Loucy (cell line): ENCODE measurements at regions not wholly inside any gene's neighbourhood (a gene's known extent, or its start where the extent isn't known, plus 50 kb on each side); places are given as distances from the start of the nearest gene placed in this dataset.

ENCODE experiments used
- H2AFZ ChIP-seq: fragments of 200-600 bp; sonication (generic); 2 replicates; pipeline ENCODE4 v1.6.0; 2016; ENCODE audit warnings: antibody characterized with exemption, mild to moderate bottlenecking, low read length, moderate library complexity
- H3F3A ChIP-seq: fragments of 200-600 bp; 2 replicates; pipeline ENCODE4 v1.6.0; 2016; ENCODE audit warnings: antibody characterized with exemption, low read depth, mild to moderate bottlenecking
- H3K27me3 ChIP-seq: fragments of 200-600 bp; sonication (generic); 2 replicates; pipeline ENCODE4 v1.6.1; 2014; ENCODE audit warnings: low read length, mild to moderate bottlenecking; ENCODE audit not compliant: insufficient read depth, poor library complexity, severe bottlenecking
- H3K36me3 ChIP-seq: fragments of 200-600 bp; sonication (generic); 2 replicates; pipeline ENCODE4 v1.6.1; 2016; ENCODE audit warnings: low read length; ENCODE audit not compliant: insufficient read depth
- H3K4me1 ChIP-seq: fragments of 200-600 bp; sonication (generic); 2 replicates; pipeline ENCODE4 v1.5.1; 2014; ENCODE audit warnings: low read length, mild to moderate bottlenecking; ENCODE audit not compliant: insufficient read depth, poor library complexity, severe bottlenecking
- H3K4me2 ChIP-seq: fragments of 200-600 bp; sonication (generic); 2 replicates; pipeline ENCODE4 v1.6.0; 2014; ENCODE audit warnings: antibody characterized with exemption, low read length, low read depth, mild to moderate bottlenecking; ENCODE audit not compliant: poor library complexity, severe bottlenecking
- H3K4me3 ChIP-seq: fragments of 200-600 bp; sonication (generic); 2 replicates; pipeline ENCODE4 v1.5.1; 2014; ENCODE audit warnings: low read length, mild to moderate bottlenecking, mixed read lengths; ENCODE audit not compliant: poor library complexity, severe bottlenecking
- H3K79me2 ChIP-seq: fragments of 200-600 bp; sonication (generic); 2 replicates; pipeline ENCODE4 v1.6.1; 2014; ENCODE audit warnings: low read length; ENCODE audit not compliant: insufficient read depth
- H3K9ac ChIP-seq: fragments of 200-600 bp; sonication (generic); 2 replicates; pipeline ENCODE4 v1.6.0; 2014; ENCODE audit warnings: mild to moderate bottlenecking, low read depth, low read length, moderate library complexity; ENCODE audit not compliant: poor library complexity, severe bottlenecking
- H3K9me2 ChIP-seq: fragments of 200-600 bp; sonication (generic); replicated peaks from 2 replicates; pipeline ENCODE4 v1.6.1; 2016; ENCODE audit warnings: low read depth, low read length, mixed read lengths
- H3K9me3 ChIP-seq: fragments of 200-600 bp; sonication (generic); 2 replicates; pipeline ENCODE4 v1.6.1; 2014; ENCODE audit warnings: mild to moderate bottlenecking, antibody characterized with exemption, low read length, low read depth; ENCODE audit not compliant: insufficient read depth
- H4K20me1 ChIP-seq: fragments of 200-600 bp; sonication (generic); 2 replicates; pipeline ENCODE4 v1.6.0; 2014; ENCODE audit warnings: antibody characterized with exemption, low read length, mild to moderate bottlenecking; ENCODE audit not compliant: insufficient read depth, poor library complexity, severe bottlenecking
- CTCF ChIP-seq: fragments of 200-600 bp; sonication (generic); conservative IDR thresholded peaks from 2 replicates; pipeline ENCODE4 v1.5.1; 2014; ENCODE audit warnings: mild to moderate bottlenecking, antibody characterized with exemption, low read length
- EZH2phosphoT487 ChIP-seq: fragments of 200-600 bp; IDR thresholded peaks from 2 replicates; pipeline ENCODE4 v1.6.1; 2018; ENCODE audit warnings: antibody characterized with exemption, mild to moderate bottlenecking, moderate library complexity, borderline replicate concordance

GRCh38 chr22:22787151-22787550, 100.5 kb upstream of the IGLL5 start:
- Histone ChIP-seq H3K4me3 (no peak overlapping the region), H3K4me2 (no peak overlapping the region), H3K9ac (no peak overlapping the region), H3K79me2 (no peaks in the 10 kb centered on the region), H3K9me2 (no peaks in the 10 kb centered on the region), H3K36me3 (no peaks in the 10 kb centered on the region), H3K4me1 (no peaks in the 10 kb centered on the region), H3K9me3 (no peaks in the 10 kb centered on the region), H2AFZ (no peak overlapping the region), H3K27me3 (no peaks in the 10 kb centered on the region), H3F3A (no peaks in the 10 kb centered on the region), H4K20me1 (no peaks in the 10 kb centered on the region)
- TF ChIP-seq EZH2phosphoT487 (no peak), CTCF (no peak)

GRCh38 chr22:22787786-22788459, 99.7 kb upstream of the IGLL5 start:
- Histone ChIP-seq H2AFZ (no peak overlapping the region), H3F3A (no peaks in the 10 kb centered on the region), H3K9me2 (no peaks in the 10 kb centered on the region), H3K27me3 (no peaks in the 10 kb centered on the region), H3K4me2 (no peak overlapping the region), H3K9me3 (no peaks in the 10 kb centered on the region), H4K20me1 (no peaks in the 10 kb centered on the region), H3K9ac (no peak overlapping the region), H3K36me3 (no peaks in the 10 kb centered on the region), H3K4me1 (no peaks in the 10 kb centered on the region), H3K79me2 (no peaks in the 10 kb centered on the region), H3K4me3 (no peak overlapping the region)
- peak; percentile 95 for TF ChIP-seq CTCF
- no peak for TF ChIP-seq EZH2phosphoT487

- no peaks in the 10 kb centered on the region for H3K9me2 ChIP-seq
- no peak overlapping the region for H3K4me3 ChIP-seq
- H3K9me3 ChIP-seq = no peaks in the 10 kb centered on the region
- no peak overlapping the region for H3K4me2 ChIP-seq
- TF ChIP-seq CTCF (no peak), EZH2phosphoT487 (no peak)
- no peaks in the 10 kb centered on the region for H4K20me1 ChIP-seq
- H3K9ac ChIP-seq = no peak overlapping the region
- H2AFZ ChIP-seq = no peak overlapping the region
- no peaks in the 10 kb centered on the region for H3K79me2 ChIP-seq
- H3K4me1 ChIP-seq = no peaks in the 10 kb centered on the region
- H3K27me3 ChIP-seq = no peaks in the 10 kb centered on the region
- H3K36me3 ChIP-seq = no peaks in the 10 kb centered on the region
- no peaks in the 10 kb centered on the region for H3F3A ChIP-seq
Measured at GRCh38 chr22:22788460-22789037, 99.1 kb upstream of the IGLL5 start.
